ENCODE measurements at regions not wholly inside any gene's neighbourhood (a gene's known extent, or its start where the extent isn't known, plus 50 kb on each side); places are given as distances from the start of the nearest gene placed in this dataset.

- no peaks in the 10 kb centered on the region for H3K9me3 ChIP-seq (replicated peaks; ENCODE audit: insufficient read depth, low read length)
- H3K27ac ChIP-seq (ENCODE audit: low read length): no peak overlapping the region
- no peak overlapping the region for H2AFZ ChIP-seq (ENCODE audit: low read length)
- no peaks in the 10 kb centered on the region for H3K9me2 ChIP-seq (replicated peaks; ENCODE audit: insufficient read depth, low read length)
- no peak for DNase-seq
- no peak overlapping the region for H3K4me3 ChIP-seq (ENCODE audit: low read length)
- H4K20me1 ChIP-seq (ENCODE audit: insufficient read depth, low read length): no peaks in the 10 kb centered on the region
- no peaks in the 10 kb centered on the region for H3K4me1 ChIP-seq (ENCODE audit: low read length)
- no peaks in the 10 kb centered on the region for H3K36me3 ChIP-seq (replicated peaks; ENCODE audit: insufficient read depth, low read length)
- no peaks in the 10 kb centered on the region for H3K27me3 ChIP-seq (replicated peaks; ENCODE audit: insufficient read depth, low read length)
- no peaks in the 10 kb centered on the region for H3F3A ChIP-seq (ENCODE audit: insufficient read depth, low read length)
- H3K9ac ChIP-seq (ENCODE audit: low read length): no peak overlapping the region
- TF ChIP-seq CTCF (IDR thresholded peaks at IDR 0.05; ENCODE audit: low read length): no peak
- no peak for TF ChIP-seq EZH2phosphoT487 (IDR thresholded peaks at IDR 0.05; ENCODE audit: low read length)
- TF ChIP-seq EZH2 (optimal IDR thresholded peaks at IDR 0.05; ENCODE audit: low read depth, low read length): no peak
- H3K79me2 ChIP-seq (ENCODE audit: low read length): no peaks in the 10 kb centered on the region
- H3K4me2 ChIP-seq (ENCODE audit: low read depth, low read length): no peak overlapping the region
Observed at GRCh38 chr12:90562671-90563070, 392.3 kb downstream of the CCER1 start.

- Histone ChIP-seq H3K4me2 (ENCODE audit: low read depth, low read length) (no peak overlapping the region), H3K36me3 (replicated peaks; ENCODE audit: insufficient read depth, low read length) (no peaks in the 10 kb centered on the region), H3F3A (ENCODE audit: insufficient read depth, low read length) (no peaks in the 10 kb centered on the region), H3K9me2 (replicated peaks; ENCODE audit: insufficient read depth, low read length) (no peaks in the 10 kb centered on the region), H4K20me1 (ENCODE audit: insufficient read depth, low read length) (no peaks in the 10 kb centered on the region), H3K9ac (ENCODE audit: low read length) (no peak overlapping the region), H3K4me3 (ENCODE audit: low read length) (no peak overlapping the region), H3K79me2 (ENCODE audit: low read length) (no peaks in the 10 kb centered on the region), H3K9me3 (replicated peaks; ENCODE audit: insufficient read depth, low read length) (no peaks in the 10 kb centered on the region), H3K27ac (ENCODE audit: low read length) (no peak overlapping the region), H3K4me1 (ENCODE audit: low read length) (no peaks in the 10 kb centered on the region), H3K27me3 (replicated peaks; ENCODE audit: insufficient read depth, low read length) (no peaks in the 10 kb centered on the region), H2AFZ (ENCODE audit: low read length) (no peak overlapping the region)
- DNase-seq: no peak
- TF ChIP-seq CTCF (IDR thresholded peaks at IDR 0.05; ENCODE audit: low read length): no peak
- no peak for TF ChIP-seq EZH2 (optimal IDR thresholded peaks at IDR 0.05; ENCODE audit: low read depth, low read length)
- no peak for TF ChIP-seq EZH2phosphoT487 (IDR thresholded peaks at IDR 0.05; ENCODE audit: low read length)
Observed at GRCh38 chr12:90548595-90548994, 406.4 kb downstream of the CCER1 start.

GRCh38 chr12:90546511-90546910, 408.5 kb downstream of the CCER1 start:
- H2AFZ ChIP-seq (ENCODE audit: low read length): no peak overlapping the region
- no peaks in the 10 kb centered on the region for H3K79me2 ChIP-seq (ENCODE audit: low read length)
- H3K9ac ChIP-seq (ENCODE audit: low read length): no peak overlapping the region
- no peaks in the 10 kb centered on the region for H4K20me1 ChIP-seq (ENCODE audit: insufficient read depth, low read length)
- no peaks in the 10 kb centered on the region for H3K4me1 ChIP-seq (ENCODE audit: low read length)
- no peaks in the 10 kb centered on the region for H3F3A ChIP-seq (ENCODE audit: insufficient read depth, low read length)
- no peaks in the 10 kb centered on the region for H3K9me2 ChIP-seq (replicated peaks; ENCODE audit: insufficient read depth, low read length)
- no peaks in the 10 kb centered on the region for H3K9me3 ChIP-seq (replicated peaks; ENCODE audit: insufficient read depth, low read length)
- no peak overlapping the region for H3K4me2 ChIP-seq (ENCODE audit: low read depth, low read length)
- no peak for DNase-seq
- no peaks in the 10 kb centered on the region for H3K27me3 ChIP-seq (replicated peaks; ENCODE audit: insufficient read depth, low read length)
- no peak for TF ChIP-seq EZH2 (optimal IDR thresholded peaks at IDR 0.05; ENCODE audit: low read depth, low read length)
- TF ChIP-seq CTCF (IDR thresholded peaks at IDR 0.05; ENCODE audit: low read length): no peak
- H3K4me3 ChIP-seq (ENCODE audit: low read length): no peak overlapping the region
- no peak overlapping the region for H3K27ac ChIP-seq (ENCODE audit: low read length)
- H3K36me3 ChIP-seq (replicated peaks; ENCODE audit: insufficient read depth, low read length): no peaks in the 10 kb centered on the region
